NCI-H1436 (cell line): ENCODE measurements at regions not wholly inside any gene's neighbourhood (a gene's known extent, or its start where the extent isn't known, plus 50 kb on each side); places are given as distances from the start of the nearest gene placed in this dataset.
"Not testable (repeated sequence)": the region's sequence is repeated elsewhere in the genome, so short reads cannot be mapped to it uniquely, and the experiment has no call there.

ENCODE experiments used
- DNase-seq: peaks from one replicate; lab custom pipeline; 2025; lab: John Stamatoyannopoulos, UW

- no peak for DNase-seq
These were observed 1226.0 kb downstream of the CDH8 start for GRCh38 chr16:60810250-60810649.

- DNase-seq: no peak
These were observed 1243.8 kb downstream of the CDH8 start for GRCh38 chr16:60792437-60792836.

GRCh38 chr16:60788631-60789030 lies 1247.6 kb downstream of the CDH8 start:
- no peak for DNase-seq

- DNase-seq: no peak
These were observed 1260.0 kb downstream of the CDH8 start for GRCh38 chr16:60776281-60776680.

- no peak for DNase-seq
These were observed 1265.1 kb downstream of the CDH8 start for GRCh38 chr16:60771138-60771537.

GRCh38 chr16:60770384-60770783 lies 1265.9 kb downstream of the CDH8 start:
- DNase-seq: not testable (repeated sequence)

GRCh38 chr16:60763869-60764268 lies 1272.4 kb downstream of the CDH8 start:
- no peak for DNase-seq

- DNase-seq: no peak
These were observed 1280.3 kb downstream of the CDH8 start for GRCh38 chr16:60755907-60756306.

GRCh38 chr16:60748366-60748765 lies 1287.9 kb downstream of the CDH8 start:
- DNase-seq: no peak

- DNase-seq: no peak
These were observed 1292.0 kb downstream of the CDH8 start for GRCh38 chr16:60744198-60744597.

- DNase-seq: no peak
These were observed 1294.4 kb downstream of the CDH8 start for GRCh38 chr16:60741810-60742209.

- DNase-seq: no peak
These were observed 1296.2 kb downstream of the CDH8 start for GRCh38 chr16:60739737-60740683.

- DNase-seq: no peak
These were observed 1304.7 kb downstream of the CDH8 start for GRCh38 chr16:60731329-60732050.

GRCh38 chr16:60729051-60729450 lies 1307.2 kb downstream of the CDH8 start:
- DNase-seq: no peak

- no peak for DNase-seq
These were observed 1308.4 kb downstream of the CDH8 start for GRCh38 chr16:60727851-60728250.

- no peak for DNase-seq
These were observed 1316.2 kb downstream of the CDH8 start for GRCh38 chr16:60720060-60720459.

- DNase-seq: no peak
These were observed 1318.4 kb downstream of the CDH8 start for GRCh38 chr16:60717808-60718207.

GRCh38 chr16:60712144-60712543 lies 1324.1 kb downstream of the CDH8 start:
- DNase-seq: no peak

- DNase-seq: no peak
These were observed 1331.5 kb downstream of the CDH8 start for GRCh38 chr16:60704726-60705125.

- no peak for DNase-seq
These were observed 1333.1 kb downstream of the CDH8 start for GRCh38 chr16:60703096-60703495.

GRCh38 chr16:60686824-60687223 lies 1349.4 kb downstream of the CDH8 start:
- no peak for DNase-seq

- no peak for DNase-seq
These were observed 1352.2 kb downstream of the CDH8 start for GRCh38 chr16:60684002-60684401.

GRCh38 chr16:60682219-60682618 lies 1354.0 kb downstream of the CDH8 start:
- DNase-seq: no peak
